ENCODE measurements at regions not wholly inside any gene's neighbourhood (a gene's known extent, or its start where the extent isn't known, plus 50 kb on each side); places are given as distances from the start of the nearest gene placed in this dataset.
"Not testable (repeated sequence)": the region's sequence is repeated elsewhere in the genome, so short reads cannot be mapped to it uniquely, and the experiment has no call there.

GRCh38 chr1:187847531-187847930 lies 1018.8 kb downstream of the PLA2G4A start:
- no peak for DNase-seq

GRCh38 chr1:187848321-187848720 lies 1019.6 kb downstream of the PLA2G4A start:
- no peak for DNase-seq

- not testable (repeated sequence) for DNase-seq
These were observed 1021.4 kb downstream of the PLA2G4A start for GRCh38 chr1:187850146-187850545.

GRCh38 chr1:187853505-187853904 lies 1024.8 kb downstream of the PLA2G4A start:
- DNase-seq: no peak

- no peak for DNase-seq
These were observed 1025.7 kb downstream of the PLA2G4A start for GRCh38 chr1:187854457-187854856.

- no peak for DNase-seq
These were observed 1033.8 kb downstream of the PLA2G4A start for GRCh38 chr1:187862506-187862905.

- no peak for DNase-seq
These were observed 1041.8 kb downstream of the PLA2G4A start for GRCh38 chr1:187870552-187870951.

- no peak for DNase-seq
These were observed 1042.6 kb downstream of the PLA2G4A start for GRCh38 chr1:187871177-187871845.

GRCh38 chr1:187872550-187872949 lies 1043.8 kb downstream of the PLA2G4A start:
- no peak for DNase-seq

GRCh38 chr1:187873126-187873525 lies 1044.4 kb downstream of the PLA2G4A start:
- no peak for DNase-seq

GRCh38 chr1:187876775-187877174 lies 1048.0 kb downstream of the PLA2G4A start:
- no peak for DNase-seq

- peak; percentile 68 for DNase-seq
These were observed 1048.5 kb downstream of the PLA2G4A start for GRCh38 chr1:187877220-187877619.

GRCh38 chr1:187878883-187879282 lies 1050.1 kb downstream of the PLA2G4A start:
- DNase-seq: no peak

- no peak for DNase-seq
These were observed 1054.6 kb downstream of the PLA2G4A start for GRCh38 chr1:187883356-187883755.

- no peak for DNase-seq
These were observed 1063.4 kb downstream of the PLA2G4A start for GRCh38 chr1:187891993-187892682.

GRCh38 chr1:187892683-187893039 lies 1063.9 kb downstream of the PLA2G4A start:
- DNase-seq: no peak

GRCh38 chr1:187893471-187893870 lies 1064.7 kb downstream of the PLA2G4A start:
- no peak for DNase-seq

GRCh38 chr1:187894349-187894748 lies 1065.6 kb downstream of the PLA2G4A start:
- no peak for DNase-seq

- no peak for DNase-seq
These were observed 1074.5 kb downstream of the PLA2G4A start for GRCh38 chr1:187903223-187903622.

- no peak for DNase-seq
These were observed 1080.6 kb downstream of the PLA2G4A start for GRCh38 chr1:187909382-187909781.

- no peak for DNase-seq
These were observed 1083.1 kb downstream of the PLA2G4A start for GRCh38 chr1:187911820-187912219.

GRCh38 chr1:187920976-187921375 lies 1092.2 kb downstream of the PLA2G4A start:
- DNase-seq: no peak

- DNase-seq: no peak
These were observed 1092.7 kb downstream of the PLA2G4A start for GRCh38 chr1:187921426-187921825.

GRCh38 chr1:187922255-187922654 lies 1093.5 kb downstream of the PLA2G4A start:
- DNase-seq: no peak

- DNase-seq: no peak
These were observed 1095.5 kb downstream of the PLA2G4A start for GRCh38 chr1:187924252-187924651.

Data from NCI-H1694 (cell line).